ENCODE measurements at regions not wholly inside any gene's neighbourhood (a gene's known extent, or its start where the extent isn't known, plus 50 kb on each side); places are given as distances from the start of the nearest gene placed in this dataset.
A peak's percentile ranks its signal among the peaks of the same experiment; 100 is the strongest.

DNA sequence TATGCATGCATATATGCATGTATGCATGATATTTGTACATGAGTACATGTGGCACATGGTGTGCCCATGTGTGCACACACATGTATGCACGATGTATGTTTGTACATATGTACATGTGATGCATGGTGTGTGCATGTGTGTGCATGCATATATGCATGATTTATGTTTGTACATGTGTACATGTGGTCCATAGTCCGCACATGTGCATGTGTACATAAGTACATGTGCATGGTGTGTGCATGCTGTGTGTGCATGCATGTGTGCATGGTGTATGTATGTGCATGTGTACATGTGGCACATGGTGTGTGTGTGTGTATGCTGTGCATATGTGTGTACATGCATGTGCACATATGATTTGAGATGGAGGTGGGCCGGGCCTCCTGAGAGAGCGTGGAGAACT is 384.2 kb downstream of the TYW1 start:
- no peaks in the 10 kb centered on the region for H3K4me1 Mint-ChIP-seq
- H3K9me3 Mint-ChIP-seq = no peaks in the 10 kb centered on the region
- no peak overlapping the region for H3K4me3 Mint-ChIP-seq
- ATAC-seq = no peak
- H3K27me3 Mint-ChIP-seq = peaks cover 6% of the 10 kb centered on the region
- no peak overlapping the region for H3K27ac Mint-ChIP-seq
- no peaks in the 10 kb centered on the region for H3K36me3 Mint-ChIP-seq

DNA sequence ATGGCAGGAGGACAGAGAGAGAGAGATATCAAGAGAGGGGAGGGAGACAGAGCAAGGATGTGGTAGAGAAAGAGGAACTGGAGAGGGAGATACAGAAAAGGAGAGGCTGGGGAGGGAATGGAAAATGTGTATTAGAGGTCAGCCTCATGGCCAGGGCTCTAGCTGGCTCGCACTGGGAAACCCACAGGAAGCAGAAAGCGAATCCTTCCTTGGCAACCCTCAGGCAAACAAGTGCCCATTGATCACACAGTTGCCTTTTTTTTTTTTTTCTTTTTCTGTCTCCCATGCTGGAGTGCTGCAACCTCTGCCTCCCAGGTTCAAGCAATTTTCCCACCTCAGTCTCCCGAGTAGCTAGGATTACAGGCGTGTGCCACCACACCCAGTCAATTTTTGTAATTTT is 391.2 kb downstream of the TYW1 start:
- H3K27ac Mint-ChIP-seq = no peak overlapping the region
- H3K36me3 Mint-ChIP-seq = no peaks in the 10 kb centered on the region
- no peaks in the 10 kb centered on the region for H3K4me1 Mint-ChIP-seq
- H3K9me3 Mint-ChIP-seq = no peaks in the 10 kb centered on the region
- ATAC-seq = no peak
- H3K27me3 Mint-ChIP-seq = peaks cover 13% of the 10 kb centered on the region
- H3K4me3 Mint-ChIP-seq = no peak overlapping the region

DNA sequence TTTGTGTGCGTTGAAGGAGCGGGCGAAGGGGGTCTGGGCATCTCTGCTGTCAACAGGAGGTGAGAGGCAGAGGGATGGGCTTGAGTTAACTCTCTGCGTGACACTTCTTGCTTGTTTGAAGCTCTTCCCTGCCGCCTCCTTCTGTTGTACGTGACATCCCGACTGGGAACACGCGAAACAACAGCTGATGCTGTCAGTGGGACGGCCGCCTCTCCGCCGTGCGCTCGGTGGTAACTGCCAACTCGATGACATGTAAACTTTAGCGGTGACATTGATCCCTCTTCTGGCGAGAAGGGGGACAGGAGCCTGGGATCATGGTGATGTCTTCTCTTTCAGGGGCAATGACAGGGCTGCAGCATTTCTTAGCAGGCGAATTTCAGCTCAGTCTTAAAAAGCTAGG is 394.5 kb downstream of the TYW1 start:
- H3K36me3 Mint-ChIP-seq = no peaks in the 10 kb centered on the region

DNA sequence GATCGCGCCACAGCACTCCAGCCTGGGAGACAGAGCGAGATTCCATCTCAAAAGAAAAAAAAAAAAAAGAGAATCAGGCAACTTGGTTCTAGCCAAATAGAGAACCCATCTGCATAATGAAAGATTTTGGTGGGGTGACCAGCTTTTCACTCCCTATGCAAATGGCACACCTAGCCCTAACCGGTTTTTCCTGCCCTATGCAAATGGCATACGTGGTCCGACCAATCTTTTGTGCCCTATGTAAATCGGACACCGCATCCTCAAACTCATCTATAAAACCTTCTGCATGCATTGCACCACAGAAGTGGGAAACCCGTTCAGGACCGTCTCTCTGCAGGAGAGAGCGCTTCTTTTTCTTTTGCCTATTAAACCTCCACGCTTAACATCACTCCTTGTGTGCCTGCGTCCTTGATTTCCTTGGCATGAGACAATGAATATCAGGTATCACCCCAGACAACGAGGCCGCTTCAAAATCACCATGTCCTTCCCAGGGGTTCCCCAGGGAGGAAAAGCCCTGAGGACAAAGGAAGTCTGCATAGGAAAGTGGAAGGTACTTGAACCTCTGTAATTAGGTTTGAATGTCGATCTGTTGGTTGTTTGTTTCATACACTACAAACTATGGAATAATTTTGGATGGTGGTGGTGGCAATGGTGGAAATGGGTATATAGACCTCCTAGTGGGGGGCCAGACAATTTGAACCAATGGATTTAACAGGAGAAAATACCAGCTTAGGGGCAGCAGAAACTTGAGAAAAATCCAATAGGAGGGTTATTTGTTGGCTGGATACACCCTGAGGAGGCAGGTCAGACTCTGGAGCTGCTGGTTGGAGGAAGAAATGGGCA is 396.2 kb downstream of the TYW1 start:
- Mint-ChIP-seq H3K9me3 (peaks cover 2% of the 10 kb centered on the region), H3K27ac (no peak overlapping the region), H3K36me3 (no peaks in the 10 kb centered on the region), H3K27me3 (peaks cover 13% of the 10 kb centered on the region), H3K4me1 (no peaks in the 10 kb centered on the region), H3K4me3 (no peak overlapping the region)
- no peak for ATAC-seq

More for the DNA sequence above, 394.5 kb downstream of the TYW1 start:
- H3K27me3 Mint-ChIP-seq = peaks cover 13% of the 10 kb centered on the region
- no peak overlapping the region for H3K27ac Mint-ChIP-seq
- H3K4me3 Mint-ChIP-seq = no peak overlapping the region
- no peaks in the 10 kb centered on the region for H3K9me3 Mint-ChIP-seq
- H3K4me1 Mint-ChIP-seq = no peaks in the 10 kb centered on the region
- ATAC-seq = no peak

DNA sequence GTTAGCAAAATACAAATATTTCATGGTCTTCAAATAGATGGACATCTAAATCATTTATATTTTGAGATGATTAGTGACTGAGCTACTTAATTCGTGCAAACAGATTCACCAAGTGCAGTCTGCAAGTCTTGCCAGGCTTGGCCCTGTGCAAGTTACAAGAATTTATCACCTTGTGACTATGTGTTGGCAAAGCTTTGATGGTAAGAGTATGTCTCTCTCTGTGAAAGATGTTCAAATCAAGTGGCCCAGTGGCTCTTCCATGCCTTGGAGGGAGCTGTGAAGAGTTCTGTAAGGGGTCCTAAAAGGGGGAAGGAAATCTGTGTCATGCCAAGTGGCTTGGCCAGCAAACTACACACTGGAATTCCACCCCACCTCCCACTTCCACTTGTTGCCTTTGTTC is 397.3 kb downstream of the TYW1 start:
- no peak overlapping the region for H3K27ac Mint-ChIP-seq
- peaks cover 13% of the 10 kb centered on the region for H3K27me3 Mint-ChIP-seq
- no peaks in the 10 kb centered on the region for H3K36me3 Mint-ChIP-seq
- peaks cover 4% of the 10 kb centered on the region for H3K9me3 Mint-ChIP-seq
- no peak overlapping the region for H3K4me3 Mint-ChIP-seq
- H3K4me1 Mint-ChIP-seq = no peaks in the 10 kb centered on the region
- ATAC-seq = no peak

DNA sequence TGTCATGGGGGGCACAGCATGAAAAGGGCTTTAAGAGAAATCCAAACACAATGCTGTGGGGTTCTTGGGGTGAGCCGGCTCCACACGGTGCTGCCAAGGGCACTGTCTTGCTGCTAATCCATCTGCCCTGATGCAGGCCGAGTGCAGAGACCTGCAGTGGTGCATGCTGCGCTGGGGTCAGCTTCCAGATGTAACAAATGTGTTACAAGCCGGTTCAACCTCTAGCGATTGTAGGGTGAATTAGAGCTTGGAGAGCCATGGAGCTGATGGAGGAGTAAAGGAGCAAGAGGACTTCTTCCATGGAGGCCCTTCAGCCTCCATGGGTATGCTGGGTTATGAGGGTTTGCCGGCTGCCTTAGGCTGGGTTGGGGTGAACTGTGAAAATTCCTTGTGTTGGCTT is 402.3 kb downstream of the TYW1 start:
- H3K27ac Mint-ChIP-seq = no peak overlapping the region
- no peaks in the 10 kb centered on the region for H3K36me3 Mint-ChIP-seq
- no peak overlapping the region for H3K4me3 Mint-ChIP-seq
- no peak for ATAC-seq
- peaks cover 13% of the 10 kb centered on the region for H3K9me3 Mint-ChIP-seq
- H3K27me3 Mint-ChIP-seq = no peaks in the 10 kb centered on the region
- H3K4me1 Mint-ChIP-seq = no peaks in the 10 kb centered on the region

DNA sequence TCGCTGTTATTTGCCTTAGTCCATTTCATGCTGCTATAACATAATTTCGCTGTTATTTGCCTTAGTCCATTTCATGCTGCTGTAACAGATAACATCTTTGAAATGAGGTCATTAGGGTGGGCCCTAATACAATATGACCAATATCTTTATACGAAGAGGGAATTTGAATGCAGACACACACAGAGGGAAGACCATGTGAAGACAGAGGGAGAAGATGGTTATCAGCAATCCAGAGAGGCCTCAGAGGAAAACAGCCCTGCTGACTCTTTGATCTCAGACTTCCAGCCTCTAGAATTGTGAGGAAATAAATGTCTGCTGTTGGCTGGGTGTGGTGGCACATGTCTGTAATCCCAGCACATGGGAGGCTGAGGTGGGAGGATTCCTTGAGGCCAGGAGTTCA is 404.9 kb downstream of the TYW1 start:
- peaks cover 13% of the 10 kb centered on the region for H3K9me3 Mint-ChIP-seq
- H3K4me1 Mint-ChIP-seq = no peaks in the 10 kb centered on the region
- H3K27me3 Mint-ChIP-seq = no peaks in the 10 kb centered on the region
- no peak for ATAC-seq
- no peak overlapping the region for H3K4me3 Mint-ChIP-seq
- H3K27ac Mint-ChIP-seq = no peak overlapping the region
- H3K36me3 Mint-ChIP-seq = no peaks in the 10 kb centered on the region

DNA sequence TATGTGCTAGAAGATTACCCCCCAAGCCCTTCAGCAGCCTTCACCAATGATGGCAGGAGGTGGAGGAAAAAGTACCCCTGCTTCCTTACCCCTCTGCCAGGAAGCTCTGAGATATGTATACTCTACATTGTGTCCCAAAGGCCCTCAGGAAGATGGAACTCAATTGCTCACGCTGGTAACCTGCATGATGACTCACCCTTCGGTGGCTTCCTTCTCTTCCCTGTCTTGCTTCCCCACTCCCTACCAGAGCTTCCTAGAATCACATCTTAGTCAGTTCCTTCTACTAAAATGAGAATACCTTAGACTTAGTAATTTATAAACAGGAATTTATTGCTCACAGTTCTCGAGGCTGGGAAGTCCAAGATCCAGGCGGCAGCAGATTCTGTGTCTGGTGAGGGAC is 405.6 kb downstream of the TYW1 start:
- H3K27me3 Mint-ChIP-seq = peaks cover 3% of the 10 kb centered on the region
- H3K4me3 Mint-ChIP-seq = no peak overlapping the region
- no peak for ATAC-seq
- H3K27ac Mint-ChIP-seq = no peak overlapping the region
- no peaks in the 10 kb centered on the region for H3K4me1 Mint-ChIP-seq
- H3K36me3 Mint-ChIP-seq = no peaks in the 10 kb centered on the region
- peaks cover 11% of the 10 kb centered on the region for H3K9me3 Mint-ChIP-seq

DNA sequence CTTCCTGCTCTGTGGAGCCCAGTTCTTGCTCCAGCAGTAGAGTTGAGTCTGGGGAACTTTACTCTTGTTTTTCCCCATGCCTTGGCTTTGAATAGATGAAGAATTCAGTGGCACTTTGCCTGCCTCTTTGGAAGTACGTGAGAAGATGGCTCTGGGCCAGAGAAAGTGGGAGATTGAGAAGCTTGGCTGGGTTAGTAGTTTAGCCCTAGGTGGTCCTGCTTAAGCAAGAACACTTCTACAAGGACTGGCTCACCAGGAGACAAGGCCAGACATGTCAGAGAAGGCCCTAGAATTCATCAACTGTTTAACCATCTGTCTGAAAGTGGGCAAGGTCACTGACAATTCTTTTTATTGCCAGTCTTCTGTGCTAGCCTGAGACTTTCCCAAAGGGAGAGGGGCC is 410.3 kb downstream of the TYW1 start:
- peaks cover 3% of the 10 kb centered on the region for H3K9me3 Mint-ChIP-seq
- ATAC-seq = no peak
- H3K36me3 Mint-ChIP-seq = no peaks in the 10 kb centered on the region
- peaks cover 12% of the 10 kb centered on the region for H3K27me3 Mint-ChIP-seq
- no peak overlapping the region for H3K27ac Mint-ChIP-seq
- H3K4me3 Mint-ChIP-seq = no peak overlapping the region
- no peaks in the 10 kb centered on the region for H3K4me1 Mint-ChIP-seq

DNA sequence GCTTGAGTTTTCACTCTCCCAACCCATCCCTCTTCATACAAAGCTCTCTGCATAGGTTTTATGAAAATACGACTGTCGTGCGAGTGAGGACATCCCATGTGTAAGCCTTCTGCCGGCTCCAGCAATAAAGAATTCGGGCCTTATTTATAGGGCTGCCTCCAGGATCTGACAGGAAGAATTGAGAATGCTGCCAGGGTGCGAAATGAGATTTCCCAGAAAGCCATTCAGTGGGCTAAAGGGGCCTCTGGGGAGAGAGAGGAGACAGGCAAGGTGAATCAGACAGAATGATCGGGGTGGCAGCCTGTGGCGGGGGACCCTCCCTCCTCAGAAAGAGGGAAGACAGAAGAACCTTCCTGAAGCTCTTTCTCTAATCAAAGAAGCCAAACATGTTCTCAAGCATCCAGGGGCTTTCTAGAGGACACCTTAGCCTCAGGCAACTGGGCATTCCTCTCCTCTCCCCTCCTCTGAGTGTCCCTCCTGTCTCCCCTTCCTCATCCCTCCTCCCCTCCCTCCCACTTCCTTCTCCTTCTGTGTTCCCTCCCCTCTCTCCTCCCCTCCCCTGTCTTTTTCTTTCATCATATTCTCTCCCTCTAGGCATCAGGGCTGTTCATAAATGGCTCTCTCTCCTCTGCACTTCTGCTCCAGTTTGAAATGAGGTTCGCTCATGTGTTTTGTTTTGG is 410.9 kb downstream of the TYW1 start:
- H3K36me3 Mint-ChIP-seq = no peaks in the 10 kb centered on the region
- no peak overlapping the region for H3K27ac Mint-ChIP-seq
- no peak overlapping the region for H3K4me3 Mint-ChIP-seq

DNA sequence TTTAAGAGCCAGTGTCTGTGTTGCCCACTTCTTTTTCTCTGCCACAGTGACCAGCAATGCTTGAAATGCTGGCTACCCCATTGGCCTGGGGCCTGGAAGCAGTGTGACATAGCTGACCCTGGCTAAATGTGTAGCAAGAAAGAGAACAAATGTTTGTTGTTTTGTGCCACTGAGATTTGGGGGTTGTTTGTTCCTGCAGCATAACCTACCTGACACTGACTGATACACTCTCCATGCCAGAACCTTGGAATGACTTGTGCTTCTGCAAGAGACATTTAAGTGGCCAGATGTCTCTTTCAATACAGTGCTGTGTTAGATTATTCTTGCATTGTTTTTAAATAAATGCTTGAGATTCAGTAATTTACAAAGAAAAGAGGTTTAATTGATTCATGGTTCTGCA is 411.5 kb downstream of the TYW1 start:
- no peak for ATAC-seq
- no peaks in the 10 kb centered on the region for H3K4me1 Mint-ChIP-seq
- no peaks in the 10 kb centered on the region for H3K9me3 Mint-ChIP-seq
- H3K4me3 Mint-ChIP-seq = no peak overlapping the region
- peaks cover 12% of the 10 kb centered on the region for H3K27me3 Mint-ChIP-seq
- no peak overlapping the region for H3K27ac Mint-ChIP-seq
- no peaks in the 10 kb centered on the region for H3K36me3 Mint-ChIP-seq

More for the DNA sequence above, 410.9 kb downstream of the TYW1 start:
- Mint-ChIP-seq H3K9me3 (peaks cover 3% of the 10 kb centered on the region), H3K4me1 (no peaks in the 10 kb centered on the region), H3K27me3 (peaks cover 12% of the 10 kb centered on the region)
- no peak for ATAC-seq

DNA sequence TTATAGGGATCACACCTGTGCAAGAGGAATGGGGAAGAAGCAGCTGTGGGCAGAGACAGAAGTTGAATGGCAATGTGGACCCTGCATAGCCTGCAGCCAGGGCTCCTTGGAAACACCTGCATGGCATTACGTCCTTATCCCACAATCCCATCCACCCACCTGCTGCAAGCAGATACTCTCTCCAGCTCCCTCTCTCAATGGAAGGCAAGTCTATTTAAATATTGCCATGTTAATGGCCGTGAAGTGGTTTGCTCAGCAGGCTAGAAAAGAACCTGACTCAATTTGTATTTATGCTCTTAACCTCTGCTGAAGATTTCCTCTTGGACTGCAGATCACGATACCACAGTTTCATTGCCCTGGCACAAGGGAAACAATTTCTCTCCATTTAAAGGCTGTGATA is 417.0 kb downstream of the TYW1 start:
- Mint-ChIP-seq H3K27ac (no peak overlapping the region), H3K4me1 (no peaks in the 10 kb centered on the region), H3K27me3 (no peaks in the 10 kb centered on the region), H3K9me3 (peaks cover 11% of the 10 kb centered on the region), H3K36me3 (no peaks in the 10 kb centered on the region), H3K4me3 (no peak overlapping the region)
- no peak for ATAC-seq

DNA sequence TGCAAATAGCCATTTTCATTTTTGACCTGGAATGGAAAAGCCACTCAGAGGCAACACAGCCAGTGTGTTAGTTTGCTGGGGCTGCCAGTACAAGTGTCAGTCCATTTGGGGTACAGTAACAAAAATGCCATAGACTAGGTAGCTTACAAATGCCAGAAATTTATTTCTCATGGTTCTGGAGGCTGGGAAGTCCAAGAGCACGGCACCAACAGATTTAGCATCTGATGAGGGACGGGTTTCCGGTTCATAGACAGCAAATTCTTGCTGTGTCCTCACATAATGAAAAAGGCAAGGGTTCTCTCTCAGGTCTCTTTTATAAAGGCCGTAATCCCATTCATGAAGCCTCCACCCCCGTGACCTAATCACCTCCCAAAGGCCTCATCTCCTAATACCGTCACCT is 418.2 kb downstream of the TYW1 start:
- Mint-ChIP-seq H3K36me3 (no peaks in the 10 kb centered on the region), H3K27me3 (no peaks in the 10 kb centered on the region), H3K9me3 (peaks cover 14% of the 10 kb centered on the region), H3K27ac (no peak overlapping the region), H3K4me1 (no peaks in the 10 kb centered on the region), H3K4me3 (no peak overlapping the region)
- ATAC-seq = no peak

DNA sequence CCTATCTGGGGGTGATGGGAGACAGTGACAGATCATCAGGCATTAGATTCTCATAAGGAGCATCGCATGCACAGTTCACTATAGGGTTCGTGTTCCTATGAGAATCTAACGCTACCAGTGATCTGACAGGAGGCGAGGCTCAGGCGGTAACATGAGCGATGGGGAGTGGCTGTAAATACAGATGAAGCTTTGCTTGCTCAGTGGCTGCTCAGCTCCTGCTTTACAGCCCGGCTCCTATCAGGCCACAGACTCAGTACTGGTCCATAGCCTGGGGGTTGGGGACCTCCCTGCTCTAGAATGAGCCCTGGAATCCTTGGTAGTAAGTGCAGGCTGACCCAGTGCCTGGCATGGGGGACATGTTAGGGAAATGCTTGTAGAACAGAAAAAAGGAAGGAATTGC is 426.0 kb downstream of the TYW1 start:
- peak; percentile 31 for ATAC-seq
- peaks cover 7% of the 10 kb centered on the region for H3K9me3 Mint-ChIP-seq
- no peaks in the 10 kb centered on the region for H3K4me1 Mint-ChIP-seq
- no peak overlapping the region for H3K4me3 Mint-ChIP-seq
- no peaks in the 10 kb centered on the region for H3K36me3 Mint-ChIP-seq
- no peaks in the 10 kb centered on the region for H3K27me3 Mint-ChIP-seq
- no peak overlapping the region for H3K27ac Mint-ChIP-seq

DNA sequence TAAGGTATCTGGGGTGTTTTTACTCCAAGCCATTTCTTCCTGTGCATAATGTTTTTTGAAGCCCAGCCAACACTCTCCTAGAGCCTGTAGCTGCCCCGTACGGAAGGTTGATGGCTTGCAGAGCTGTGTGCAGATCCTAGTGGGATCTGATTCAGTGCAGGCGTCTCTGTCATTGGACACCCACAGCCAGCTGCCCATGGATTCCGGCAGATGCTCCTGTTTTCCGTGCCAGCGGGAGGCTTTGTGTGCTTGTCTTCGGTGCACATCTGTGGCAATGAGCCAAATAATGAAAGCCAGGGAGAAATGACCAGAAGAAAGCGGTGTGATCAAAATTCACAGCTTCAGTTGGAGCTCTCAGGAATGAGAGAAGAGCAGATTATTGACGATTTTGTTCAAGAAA is 426.4 kb downstream of the TYW1 start:
- H3K27ac Mint-ChIP-seq = no peak overlapping the region
- no peak for ATAC-seq
- H3K4me3 Mint-ChIP-seq = no peak overlapping the region
- H3K4me1 Mint-ChIP-seq = no peaks in the 10 kb centered on the region
- no peaks in the 10 kb centered on the region for H3K27me3 Mint-ChIP-seq
- peaks cover 7% of the 10 kb centered on the region for H3K9me3 Mint-ChIP-seq
- no peaks in the 10 kb centered on the region for H3K36me3 Mint-ChIP-seq

DNA sequence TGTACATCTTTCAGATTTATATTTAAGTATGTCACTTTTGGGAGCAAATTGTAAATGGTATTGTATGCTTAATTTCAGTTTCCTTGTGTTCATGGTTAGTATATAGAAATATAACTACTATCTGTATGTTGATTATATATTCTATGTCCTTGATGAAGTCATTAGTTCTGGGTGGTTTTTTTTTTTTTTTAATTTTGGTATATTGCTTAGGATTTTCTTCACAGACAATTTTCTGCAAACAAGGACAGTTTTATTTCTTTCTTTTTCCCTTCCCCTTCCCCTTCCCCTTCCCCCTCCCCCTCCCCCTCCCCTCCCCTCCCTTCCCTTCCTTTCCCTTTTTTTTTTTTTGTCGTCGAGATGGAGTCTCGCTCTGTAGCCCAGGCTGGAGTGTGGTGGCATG is 430.0 kb downstream of the TYW1 start:
- Mint-ChIP-seq H3K36me3 (no peaks in the 10 kb centered on the region), H3K9me3 (peaks cover 3% of the 10 kb centered on the region), H3K27me3 (no peaks in the 10 kb centered on the region), H3K4me1 (no peaks in the 10 kb centered on the region), H3K27ac (no peak overlapping the region), H3K4me3 (no peak overlapping the region)
- ATAC-seq = no peak

Measured in stimulated activated memory B cell treated with anti-CD40 and anti-IgM and Interleukin-4, amounts not matched to agents 10 μg/mL and 1 μg/mL and 100 μg/mL, for 72 hours (primary cell).